HCT116 (cell line): ENCODE measurements at regions not wholly inside any gene's neighbourhood (a gene's known extent, or its start where the extent isn't known, plus 50 kb on each side); places are given as distances from the start of the nearest gene placed in this dataset.

Experiments
- ATAC-seq: fragments of 200-7000 bp; cut with Tn5 transposase; 2 replicates; pipeline ENCODE4 v1.9.1; 2020; ENCODE audit warnings: mild to moderate bottlenecking, moderate library complexity
- BruUV-seq: library from RNA; stranded (reverse); fragments of 400-500 nt; replicated peaks from 2 replicates; lab custom pipeline; 2021; lab: Mats Ljungman, UMichigan
- CTCF ChIA-PET: fragments of 300-600 bp; sonication (Branson Sonifier 250); formaldehyde crosslinking; loops from one replicate; lab custom pipeline; 2021; ENCODE audit warnings: antibody characterized with exemption; lab: Charles Lee
- POLR2A ChIA-PET: fragments of 300-600, 350-600 bp; sonication (Branson Sonifier 250); formaldehyde crosslinking; loops from one replicate; lab custom pipeline; 2021; ENCODE audit warnings: antibody characterized with exemption; lab: Charles Lee
- RAD21 ChIA-PET, 2 experiments: fragments of 300-600 bp; sonication (Branson Sonifier 250); formaldehyde crosslinking; loops; one replicate each; lab custom pipeline; 2023; ENCODE audit warnings: low total read pairs in 2 of 2; ENCODE audit not compliant: uncharacterized antibody in 2 of 2, unreplicated experiment in 2 of 2, low non-redundant PET in 1 of 2; lab: Charles Lee
- DNase-seq: peaks from one replicate; pipeline ENCODE4 v3.0.0-alpha.2; 2010; ENCODE audit warnings: low read depth, low spot score
- H2AFZ ChIP-seq: fragments of 200-600 bp; shearing (Covaris generic), sonication (generic); 2 replicates; pipeline ENCODE4 v1.6.1; 2017; ENCODE audit warnings: low read depth, mixed run types, mixed read lengths, antibody characterized with exemption, low read length; ENCODE audit not compliant: poor library complexity, severe bottlenecking
- H3K27ac ChIP-seq: 2 replicates; pipeline ENCODE4 v1.5.1; 2012; ENCODE audit warnings: low read depth, low read length
- H3K27me3 ChIP-seq: fragments of 200-600 bp; sonication (generic); 2 replicates; pipeline ENCODE4 v1.6.1; 2016; ENCODE audit warnings: mixed run types, low read length, mixed read lengths; ENCODE audit not compliant: insufficient read depth
- H3K36me3 ChIP-seq, 2 experiments: fragments of 200-500 bp in 1 of 2; fragments of 200-600 bp in 1 of 2; sonication (Bioruptor generic) in 1 of 2; sonication (generic) in 1 of 2; 2 replicates each; pipeline versions ENCODE4 v1.5.1 to v1.6.1; 2014 to 2016; ENCODE audit warnings: low read length in 2 of 2, inconsistent platforms in 1 of 2, mixed read lengths in 1 of 2, mixed run types in 1 of 2; ENCODE audit not compliant: insufficient read depth in 2 of 2, control insufficient read depth in 1 of 2
- H3K4me1 ChIP-seq, 2 experiments: fragments of 200-600 bp in 1 of 2; sonication (generic) in 1 of 2; 2 replicates each; pipeline versions ENCODE4 v1.5.1 to v1.6.1; 2012 to 2017; ENCODE audit warnings: low read length in 2 of 2, inconsistent platforms in 1 of 2, mild to moderate bottlenecking in 1 of 2, mixed read lengths in 1 of 2, mixed run types in 1 of 2, moderate library complexity in 1 of 2; ENCODE audit not compliant: insufficient read depth in 2 of 2, control insufficient read depth in 1 of 2
- H3K4me2 ChIP-seq: fragments of 200-600 bp; sonication (generic); 2 replicates; pipeline ENCODE4 v1.6.1; 2017; ENCODE audit warnings: mixed run types, low read length, mixed read lengths
- H3K4me3 ChIP-seq, 2 experiments: fragments of 200-600 bp in 1 of 2; sonication (generic) in 1 of 2; replicated peaks in 1 of 2; 2 replicates each; pipeline ENCODE4 v1.5.1; 2011 to 2016; ENCODE audit warnings: low read length in 2 of 2, control low read depth in 1 of 2, low read depth in 1 of 2, mild to moderate bottlenecking in 1 of 2, mixed read lengths in 1 of 2, mixed run types in 1 of 2
- H3K79me2 ChIP-seq: fragments of 200-600 bp; sonication (generic); 2 replicates; pipeline ENCODE4 v1.6.1; 2017; ENCODE audit warnings: mild to moderate bottlenecking, mixed run types, low read length, moderate library complexity, mixed read lengths; ENCODE audit not compliant: insufficient read depth
- H3K9ac ChIP-seq: fragments of 200-600 bp; sonication (generic); 2 replicates; pipeline ENCODE4 v1.6.1; 2016; ENCODE audit warnings: low read length, mixed read lengths
- H3K9me2 ChIP-seq: fragments of 200-600 bp; sonication (generic), shearing (Covaris generic); 2 replicates; pipeline ENCODE4 v1.6.1; 2017; ENCODE audit warnings: mixed run types, mild to moderate bottlenecking, moderate library complexity; ENCODE audit not compliant: insufficient read depth
- H3K9me3 ChIP-seq, 2 experiments: fragments of 200-500 bp in 1 of 2; fragments of 200-600 bp in 1 of 2; sonication (Bioruptor generic) in 1 of 2; sonication (generic) in 1 of 2; 2 replicates each; pipeline ENCODE4 v1.6.1; 2014 to 2017; ENCODE audit warnings: low read length in 2 of 2, mixed read lengths in 2 of 2, inconsistent platforms in 1 of 2, low read depth in 1 of 2, mild to moderate bottlenecking in 1 of 2, mixed run types in 1 of 2, moderate library complexity in 1 of 2; ENCODE audit not compliant: control insufficient read depth in 1 of 2, insufficient read depth in 1 of 2
- H4K20me1 ChIP-seq: fragments of 200-600 bp; sonication (generic), shearing (Covaris generic); 2 replicates; pipeline ENCODE4 v1.6.1; 2017; ENCODE audit warnings: mixed run types, mild to moderate bottlenecking, moderate library complexity; ENCODE audit not compliant: insufficient read depth
- CBX3 ChIP-seq: IDR thresholded peaks from 2 replicates; pipeline ENCODE4 v1.6.1; 2012; ENCODE audit warnings: low read depth
- CEBPB ChIP-seq: IDR thresholded peaks from 2 replicates; pipeline ENCODE4 v1.6.1; 2012; ENCODE audit warnings: low read depth
- EGR1 ChIP-seq: IDR thresholded peaks from 2 replicates; pipeline ENCODE4 v1.6.1; 2012; ENCODE audit warnings: low read depth
- ELF1 ChIP-seq: IDR thresholded peaks from 2 replicates; pipeline ENCODE4 v1.6.1; 2012; ENCODE audit warnings: low read depth, borderline replicate concordance
- EZH2 ChIP-seq: fragments of 200-600 bp; sonication (generic); IDR thresholded peaks from 2 replicates; pipeline ENCODE4 v1.6.1; 2017; ENCODE audit warnings: antibody characterized with exemption, mixed run types
- EZH2phosphoT487 ChIP-seq: fragments of 200-600 bp; IDR thresholded peaks from 2 replicates; pipeline ENCODE4 v1.6.1; 2018; ENCODE audit warnings: antibody characterized with exemption, borderline replicate concordance
- JUND ChIP-seq: IDR thresholded peaks from 2 replicates; pipeline ENCODE4 v1.6.1; 2012
- POLR2A ChIP-seq: IDR thresholded peaks from 2 replicates; pipeline ENCODE4 v1.7.0; 2011; ENCODE audit warnings: borderline replicate concordance; ENCODE audit not compliant: insufficient read depth, insufficient read length; ENCODE audit errors: extremely low read depth
- POLR2AphosphoS5 ChIP-seq: IDR thresholded peaks from 2 replicates; pipeline ENCODE4 v1.6.1; 2011; ENCODE audit warnings: mild to moderate bottlenecking, low read depth, low read length, moderate library complexity
- RAD21 ChIP-seq: IDR thresholded peaks from 2 replicates; pipeline ENCODE4 v1.6.1; 2012; ENCODE audit warnings: low read depth, mild to moderate bottlenecking
- SIN3A ChIP-seq: IDR thresholded peaks from 2 replicates; pipeline ENCODE4 v1.6.1; 2012; ENCODE audit warnings: low read depth
- SP1 ChIP-seq: IDR thresholded peaks from 2 replicates; pipeline ENCODE4 v1.6.1; 2012; ENCODE audit warnings: low read depth
- SRF ChIP-seq: IDR thresholded peaks from 2 replicates; pipeline ENCODE4 v1.6.1; 2012; ENCODE audit warnings: low read depth
- TCF7L2 ChIP-seq: IDR thresholded peaks from 2 replicates; pipeline ENCODE4 v1.7.0; 2011; ENCODE audit warnings: borderline replicate concordance, inconsistent platforms; ENCODE audit not compliant: insufficient read depth, insufficient read length; ENCODE audit errors: extremely low read depth
- YY1 ChIP-seq: IDR thresholded peaks from 2 replicates; pipeline ENCODE4 v1.6.1; 2011; ENCODE audit warnings: low read length, low read depth, moderate library complexity, mild to moderate bottlenecking; ENCODE audit not compliant: insufficient replicate concordance; ENCODE audit errors: extremely low read depth
- ZFX ChIP-seq: fragments of 450-650 bp; IDR thresholded peaks from 2 replicates; pipeline ENCODE4 v1.6.1; 2017
- intact Hi-C: fragments of 100-400 bp; cut with micrococcal nuclease; formaldehyde crosslinking; loops from 2 replicates; pipeline ENCODE4 v1.10.0; 2022
- TF ChIP-seq, protein P1 (sequence below), 3 experiments: fragments of 200-600 bp in 1 of 3; sonication (generic) in 1 of 3; IDR thresholded peaks in 2 of 3; conservative IDR thresholded peaks in 1 of 3; 2 replicates each; pipeline ENCODE4 v1.5.1; 2012 to 2017; ENCODE audit warnings: low read depth in 2 of 3, low read length in 2 of 3, antibody characterized with exemption in 1 of 3, borderline replicate concordance in 1 of 3, control low read depth in 1 of 3, mild to moderate bottlenecking in 1 of 3, mixed read lengths in 1 of 3, mixed run types in 1 of 3, moderate library complexity in 1 of 3; ENCODE audit not compliant: insufficient read depth in 1 of 3
- TF ChIP-seq, protein P2 (sequence below): IDR thresholded peaks from 2 replicates; pipeline ENCODE4 v1.6.1; 2012; ENCODE audit warnings: low read depth
- TF ChIP-seq, protein P3 (sequence below): IDR thresholded peaks from 2 replicates; pipeline ENCODE4 v1.6.1; 2012

DNA sequence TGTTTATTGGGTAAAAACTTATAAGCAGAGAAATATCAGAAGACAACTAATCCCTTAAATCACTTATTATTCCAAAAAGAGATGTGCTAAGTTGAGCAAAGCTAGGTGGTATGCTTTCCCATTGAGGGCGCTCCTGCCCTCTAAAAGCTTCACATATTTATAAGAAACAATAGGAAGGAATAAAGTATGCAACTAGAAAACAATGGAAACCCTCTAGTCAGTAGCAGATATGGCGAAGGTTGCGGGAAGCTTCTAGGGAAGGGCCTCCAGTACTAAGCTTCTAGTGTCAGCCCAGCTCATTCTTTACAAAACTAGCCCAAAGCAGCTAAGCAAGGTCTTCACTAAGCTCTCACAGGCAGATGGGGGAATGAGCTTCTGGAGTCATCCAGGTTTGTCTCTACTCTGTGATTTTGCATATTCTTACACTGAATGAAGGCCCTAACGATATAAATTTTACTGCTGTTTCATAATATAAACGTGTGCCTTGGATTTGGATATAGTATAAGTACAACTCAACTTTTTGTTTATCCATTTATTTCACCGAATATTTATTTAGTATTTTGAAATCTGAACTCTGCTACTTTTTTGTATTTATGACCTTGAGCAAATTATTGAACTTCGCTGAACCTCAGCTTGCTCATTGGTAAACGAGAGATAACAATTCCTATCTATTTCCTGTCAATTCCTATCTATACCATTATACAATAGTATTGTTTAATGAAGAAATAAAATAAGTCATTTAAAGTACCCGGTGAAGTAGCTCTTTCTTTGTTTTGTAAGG, 571.4 kb downstream of the ELAVL2 start:
- intact Hi-C loops, result no loop called here
- BruUV-seq, result no TSS peak
- POLR2A ChIA-PET, result no interaction called here
- no peaks in the 10 kb centered on the region for H4K20me1 ChIP-seq
- no peak for ATAC-seq
- no peaks in the 10 kb centered on the region for H3K36me3 ChIP-seq
- no peak for DNase-seq
- RAD21 ChIA-PET, result no interaction called here
- H3K4me3 ChIP-seq, result no peak overlapping the region
- H3K4me2 ChIP-seq, result no peak overlapping the region
- H3K9me2 ChIP-seq, result no peaks in the 10 kb centered on the region
- CTCF ChIA-PET, result no interaction called here
- H3K4me1 ChIP-seq, result no peaks in the 10 kb centered on the region
- no peak overlapping the region for H2AFZ ChIP-seq
- TF ChIP-seq ELF1 (no peak), TCF7L2 (no peak), EZH2 (no peak), CBX3 (no peak), SRF (no peak), YY1 (no peak), ZFX (no peak), SP1 (no peak), POLR2A (no peak), EZH2phosphoT487 (no peak), JUND (no peak), SIN3A (no peak), RAD21 (no peak), EGR1 (no peak), CEBPB (no peak), POLR2AphosphoS5 (no peak)
- TF ChIP-seq, protein P1, sequence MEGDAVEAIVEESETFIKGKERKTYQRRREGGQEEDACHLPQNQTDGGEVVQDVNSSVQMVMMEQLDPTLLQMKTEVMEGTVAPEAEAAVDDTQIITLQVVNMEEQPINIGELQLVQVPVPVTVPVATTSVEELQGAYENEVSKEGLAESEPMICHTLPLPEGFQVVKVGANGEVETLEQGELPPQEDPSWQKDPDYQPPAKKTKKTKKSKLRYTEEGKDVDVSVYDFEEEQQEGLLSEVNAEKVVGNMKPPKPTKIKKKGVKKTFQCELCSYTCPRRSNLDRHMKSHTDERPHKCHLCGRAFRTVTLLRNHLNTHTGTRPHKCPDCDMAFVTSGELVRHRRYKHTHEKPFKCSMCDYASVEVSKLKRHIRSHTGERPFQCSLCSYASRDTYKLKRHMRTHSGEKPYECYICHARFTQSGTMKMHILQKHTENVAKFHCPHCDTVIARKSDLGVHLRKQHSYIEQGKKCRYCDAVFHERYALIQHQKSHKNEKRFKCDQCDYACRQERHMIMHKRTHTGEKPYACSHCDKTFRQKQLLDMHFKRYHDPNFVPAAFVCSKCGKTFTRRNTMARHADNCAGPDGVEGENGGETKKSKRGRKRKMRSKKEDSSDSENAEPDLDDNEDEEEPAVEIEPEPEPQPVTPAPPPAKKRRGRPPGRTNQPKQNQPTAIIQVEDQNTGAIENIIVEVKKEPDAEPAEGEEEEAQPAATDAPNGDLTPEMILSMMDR (IDR thresholded peaks at IDR 0.05 in 2 of 3, conservative IDR thresholded peaks at IDR 0.05 in 1 of 3; ENCODE audit: borderline replicate concordance in 1 of 3, insufficient read depth in 1 of 3, low read depth in 2 of 3, low read length in 2 of 3), result no peak
- TF ChIP-seq, protein P2, sequence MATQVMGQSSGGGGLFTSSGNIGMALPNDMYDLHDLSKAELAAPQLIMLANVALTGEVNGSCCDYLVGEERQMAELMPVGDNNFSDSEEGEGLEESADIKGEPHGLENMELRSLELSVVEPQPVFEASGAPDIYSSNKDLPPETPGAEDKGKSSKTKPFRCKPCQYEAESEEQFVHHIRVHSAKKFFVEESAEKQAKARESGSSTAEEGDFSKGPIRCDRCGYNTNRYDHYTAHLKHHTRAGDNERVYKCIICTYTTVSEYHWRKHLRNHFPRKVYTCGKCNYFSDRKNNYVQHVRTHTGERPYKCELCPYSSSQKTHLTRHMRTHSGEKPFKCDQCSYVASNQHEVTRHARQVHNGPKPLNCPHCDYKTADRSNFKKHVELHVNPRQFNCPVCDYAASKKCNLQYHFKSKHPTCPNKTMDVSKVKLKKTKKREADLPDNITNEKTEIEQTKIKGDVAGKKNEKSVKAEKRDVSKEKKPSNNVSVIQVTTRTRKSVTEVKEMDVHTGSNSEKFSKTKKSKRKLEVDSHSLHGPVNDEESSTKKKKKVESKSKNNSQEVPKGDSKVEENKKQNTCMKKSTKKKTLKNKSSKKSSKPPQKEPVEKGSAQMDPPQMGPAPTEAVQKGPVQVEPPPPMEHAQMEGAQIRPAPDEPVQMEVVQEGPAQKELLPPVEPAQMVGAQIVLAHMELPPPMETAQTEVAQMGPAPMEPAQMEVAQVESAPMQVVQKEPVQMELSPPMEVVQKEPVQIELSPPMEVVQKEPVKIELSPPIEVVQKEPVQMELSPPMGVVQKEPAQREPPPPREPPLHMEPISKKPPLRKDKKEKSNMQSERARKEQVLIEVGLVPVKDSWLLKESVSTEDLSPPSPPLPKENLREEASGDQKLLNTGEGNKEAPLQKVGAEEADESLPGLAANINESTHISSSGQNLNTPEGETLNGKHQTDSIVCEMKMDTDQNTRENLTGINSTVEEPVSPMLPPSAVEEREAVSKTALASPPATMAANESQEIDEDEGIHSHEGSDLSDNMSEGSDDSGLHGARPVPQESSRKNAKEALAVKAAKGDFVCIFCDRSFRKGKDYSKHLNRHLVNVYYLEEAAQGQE, result no peak
- TF ChIP-seq, protein P3, sequence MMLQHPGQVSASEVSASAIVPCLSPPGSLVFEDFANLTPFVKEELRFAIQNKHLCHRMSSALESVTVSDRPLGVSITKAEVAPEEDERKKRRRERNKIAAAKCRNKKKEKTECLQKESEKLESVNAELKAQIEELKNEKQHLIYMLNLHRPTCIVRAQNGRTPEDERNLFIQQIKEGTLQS, result no peak
- H3K9ac ChIP-seq, result no peak overlapping the region
- H3K9me3 ChIP-seq, result peaks cover 6 to 11% of the 10 kb centered on the region in 2 experiments; a peak in 2 of 4 replicates
- H3K27ac ChIP-seq, result no peak overlapping the region
- H3K27me3 ChIP-seq, result no peaks in the 10 kb centered on the region
- H3K79me2 ChIP-seq, result no peaks in the 10 kb centered on the region
